T follicular helper cell (primary cell): ENCODE measurements at regions not wholly inside any gene's neighbourhood (a gene's known extent, or its start where the extent isn't known, plus 50 kb on each side); places are given as distances from the start of the nearest gene placed in this dataset.

ENCODE experiments used
- DNase-seq: peaks from one replicate; pipeline ENCODE4 v3.0.0-alpha.2; 2020; ENCODE audit warnings: low read depth

DNA sequence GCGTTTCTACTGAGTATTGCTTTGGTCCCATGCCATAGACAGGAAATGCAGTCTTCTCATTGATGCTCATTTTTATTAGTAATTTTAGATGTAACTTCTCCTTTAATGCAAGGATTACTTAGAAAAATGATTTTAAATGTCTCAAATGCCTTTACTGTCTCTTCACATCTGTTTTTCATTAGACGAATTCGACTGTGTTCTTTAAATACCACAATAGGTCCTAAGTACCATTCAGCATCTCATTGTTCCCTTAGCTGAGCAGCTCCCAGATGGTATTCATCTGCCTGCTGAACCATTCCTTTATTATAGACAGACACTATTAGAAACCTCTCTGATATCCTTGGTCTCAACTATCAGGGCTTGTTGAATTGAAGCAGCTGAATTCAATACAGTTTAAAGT lies 113.6 kb downstream of the LSMEM1 start:
- no peak for DNase-seq

GRCh38 chr7:112596260-112596659 lies 115.5 kb downstream of the LSMEM1 start:
- DNase-seq = no peak

GRCh38 chr7:112596981-112597380 lies 116.2 kb downstream of the LSMEM1 start:
- DNase-seq = no peak

- no peak for DNase-seq
Observed at GRCh38 chr7:112603673-112604072, 122.9 kb downstream of the LSMEM1 start.

DNA sequence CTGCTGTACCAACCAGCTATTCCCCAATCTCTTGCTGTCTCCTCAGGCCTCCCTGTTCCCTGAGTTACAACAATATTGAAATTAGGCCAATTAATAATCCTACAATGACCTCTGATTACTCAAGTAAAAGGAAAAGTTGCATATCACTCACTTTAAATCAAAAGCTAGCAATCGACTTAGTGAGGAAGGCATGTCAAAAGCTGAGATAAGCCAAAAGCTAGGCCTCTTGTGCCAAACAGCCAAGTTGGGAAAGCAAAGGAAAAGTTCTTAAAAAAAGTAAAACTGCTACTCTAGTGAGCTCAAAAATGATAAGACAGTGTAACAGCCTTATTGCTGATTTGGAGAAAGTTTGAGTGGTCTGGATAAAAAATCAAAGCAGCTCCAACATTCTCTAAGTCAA lies 129.8 kb downstream of the LSMEM1 start:
- DNase-seq = no peak

GRCh38 chr7:112615701-112616100 lies 134.9 kb downstream of the LSMEM1 start:
- DNase-seq = no peak

DNA sequence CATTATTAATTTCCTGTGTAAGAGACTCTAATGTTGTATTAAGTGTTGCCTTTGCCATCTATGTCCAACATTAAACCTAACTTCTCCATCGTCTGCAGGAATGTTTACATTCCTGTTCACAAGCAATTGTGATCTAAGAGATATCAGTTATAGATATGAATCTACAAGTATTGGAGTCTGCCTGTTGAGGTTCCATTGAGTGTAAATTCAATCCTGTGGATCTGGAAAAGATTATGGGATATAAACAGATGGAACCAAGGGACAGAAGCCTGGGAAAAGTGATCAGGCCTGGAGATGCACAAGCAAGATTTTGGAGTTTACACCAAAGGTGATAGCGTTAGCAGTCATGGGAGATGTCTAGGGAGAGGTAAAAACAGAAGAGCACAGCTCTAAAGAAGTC lies 135.5 kb downstream of the LSMEM1 start:
- DNase-seq = no peak

DNA sequence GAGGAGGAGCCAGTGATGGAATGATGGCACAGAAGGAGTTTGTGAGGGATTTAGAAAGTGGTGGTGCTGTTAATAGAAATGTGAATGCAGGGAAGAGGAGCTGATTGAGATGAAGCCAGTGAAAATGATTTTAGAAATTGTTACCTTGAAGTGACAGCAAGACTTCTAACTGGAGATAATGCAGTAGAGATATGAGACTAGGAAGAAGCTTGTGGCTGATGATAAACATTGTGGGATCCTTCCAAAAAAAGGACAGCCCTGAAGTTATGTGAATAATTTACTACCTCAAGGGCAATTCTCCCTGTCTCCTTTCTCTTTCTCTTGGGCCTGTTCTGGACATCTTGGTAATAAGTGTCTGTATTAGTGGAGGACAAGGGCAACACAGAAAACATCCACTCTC lies 138.6 kb downstream of the LSMEM1 start:
- DNase-seq = no peak

- DNase-seq = no peak
Observed at GRCh38 chr7:112622159-112622715, 141.4 kb downstream of the LSMEM1 start.

DNA sequence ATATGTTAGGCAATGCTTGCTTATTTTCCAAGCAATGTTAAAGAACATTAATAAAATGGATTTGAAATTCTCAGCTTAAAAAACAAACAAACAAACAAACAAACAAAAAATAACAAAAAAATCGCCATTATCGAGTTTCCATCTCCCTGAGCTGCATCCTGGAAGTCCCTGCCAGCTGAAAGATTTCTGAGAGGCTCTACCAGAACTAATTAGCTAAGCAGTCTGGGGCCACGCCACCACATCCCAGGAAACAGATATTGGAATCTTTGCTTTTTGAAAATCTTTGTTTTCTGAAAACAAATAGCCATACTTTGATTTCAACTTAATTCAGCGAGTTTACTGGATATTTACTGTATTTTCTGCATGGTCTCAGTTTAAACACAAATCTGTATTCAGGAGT lies 143.6 kb downstream of the LSMEM1 start:
- no peak for DNase-seq

DNA sequence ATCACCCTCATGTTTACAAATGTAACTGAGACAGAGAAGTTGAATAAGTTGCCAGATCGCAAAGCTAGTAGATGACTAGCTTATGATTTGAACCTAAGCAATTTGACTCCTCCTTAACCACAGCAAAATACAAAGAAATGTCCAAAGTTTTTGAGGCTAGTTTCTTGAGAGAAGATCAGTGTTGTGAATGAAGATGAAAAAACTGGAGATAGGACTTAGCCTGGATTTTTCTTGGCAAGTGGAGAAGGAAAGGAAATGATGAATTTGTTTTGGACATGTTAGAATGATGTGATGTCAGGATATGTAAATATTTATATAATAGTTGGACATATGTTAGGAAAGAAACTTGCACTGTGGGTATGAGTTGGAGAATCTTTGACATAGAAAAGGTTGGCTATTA lies 149.8 kb downstream of the LSMEM1 start:
- no peak for DNase-seq

- no peak for DNase-seq
Observed at GRCh38 chr7:112634107-112634506, 153.3 kb downstream of the LSMEM1 start.

DNA sequence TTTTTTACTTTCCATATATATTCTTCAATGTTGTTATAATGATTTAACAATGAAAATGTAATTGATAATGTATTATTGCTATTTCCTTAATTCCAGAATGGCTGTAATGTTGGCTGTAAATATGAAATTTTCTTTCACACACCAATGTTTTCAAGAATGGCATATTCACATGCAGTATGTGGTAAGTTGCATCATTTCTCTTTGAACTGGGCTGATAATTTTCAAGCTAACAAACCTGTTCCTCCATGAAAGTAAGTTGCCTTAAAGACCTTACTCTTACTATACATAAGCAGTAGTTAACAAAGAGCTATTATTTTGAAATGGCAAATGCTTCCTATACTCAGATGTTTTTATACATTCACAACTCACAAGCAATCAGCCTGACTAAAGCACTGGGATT lies 154.5 kb downstream of the TMEM168 start:
- DNase-seq = no peak

DNA sequence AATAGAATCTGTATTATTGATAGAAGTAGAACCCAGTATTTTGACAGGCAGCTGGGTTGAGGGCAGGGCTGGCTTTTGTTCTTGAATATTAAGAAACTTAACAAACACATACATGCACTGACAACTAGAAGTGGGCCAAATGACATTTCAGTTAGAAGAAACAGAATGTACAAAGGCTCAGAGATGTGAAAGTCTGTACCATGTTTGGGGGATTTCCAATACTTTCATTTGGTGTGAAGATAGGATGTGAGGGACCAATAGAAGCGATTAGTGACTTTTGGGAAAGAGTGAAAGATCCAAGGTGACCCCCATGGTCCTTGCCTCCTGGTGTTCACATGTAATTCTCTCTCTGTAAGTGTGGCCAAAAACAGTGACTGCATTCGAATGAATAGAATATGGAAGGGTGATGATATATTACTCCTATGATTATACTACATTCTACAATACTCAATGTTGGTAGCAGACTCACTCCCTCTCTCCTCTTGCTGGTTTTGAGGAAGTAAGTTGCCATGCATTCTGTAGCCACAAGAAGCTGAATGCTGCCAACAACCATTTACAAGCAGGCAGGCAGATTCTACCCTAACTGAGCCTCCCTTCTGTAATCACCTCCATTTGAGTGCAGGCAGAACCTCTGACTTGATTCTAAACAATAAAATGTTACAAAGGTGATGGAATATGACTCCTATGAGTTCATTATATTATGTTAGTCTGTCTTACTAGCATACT lies 151.4 kb downstream of the TMEM168 start:
- DNase-seq = no peak

DNA sequence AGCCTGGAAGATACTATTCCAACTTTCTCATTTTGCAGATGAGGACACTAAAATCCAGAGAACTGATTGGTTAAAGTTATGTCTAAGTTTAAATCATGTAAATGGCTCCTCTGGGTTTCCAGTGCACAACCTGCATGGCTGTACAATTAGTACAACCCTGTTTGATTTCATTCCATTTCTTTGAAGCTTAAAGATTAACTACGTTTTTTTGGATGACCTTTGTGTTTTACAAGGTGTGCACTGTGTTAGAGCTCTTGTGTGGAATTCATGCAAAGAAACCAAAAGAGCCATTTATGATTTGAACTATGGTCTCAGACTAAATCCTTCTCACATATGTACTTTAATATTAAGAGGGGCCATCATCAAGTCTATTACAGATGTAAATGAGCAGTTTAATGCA lies 149.5 kb downstream of the TMEM168 start:
- no peak for DNase-seq

DNA sequence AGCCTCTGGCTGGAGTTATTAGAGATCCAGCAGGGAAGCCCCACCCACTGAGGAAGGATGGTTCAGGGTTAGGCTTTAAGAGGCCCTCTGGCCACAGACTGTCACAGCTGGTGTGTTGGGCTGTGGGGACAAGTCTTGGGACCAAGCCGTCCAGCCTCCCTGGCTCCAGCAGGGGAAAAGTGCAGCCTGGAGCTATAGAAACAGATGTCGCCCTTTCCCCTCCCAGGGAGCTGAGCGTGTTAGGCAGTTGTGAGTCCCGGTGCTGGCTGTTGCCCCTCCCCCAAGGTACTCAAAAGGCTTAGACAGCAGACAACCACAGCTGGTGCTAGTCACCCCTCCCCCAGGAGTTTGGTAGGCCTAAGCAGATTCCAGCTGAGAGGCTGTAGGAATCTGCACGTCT lies 143.4 kb downstream of the TMEM168 start:
- no peak for DNase-seq

GRCh38 chr7:112648781-112649180 lies 141.4 kb downstream of the TMEM168 start:
- DNase-seq = no peak

DNA sequence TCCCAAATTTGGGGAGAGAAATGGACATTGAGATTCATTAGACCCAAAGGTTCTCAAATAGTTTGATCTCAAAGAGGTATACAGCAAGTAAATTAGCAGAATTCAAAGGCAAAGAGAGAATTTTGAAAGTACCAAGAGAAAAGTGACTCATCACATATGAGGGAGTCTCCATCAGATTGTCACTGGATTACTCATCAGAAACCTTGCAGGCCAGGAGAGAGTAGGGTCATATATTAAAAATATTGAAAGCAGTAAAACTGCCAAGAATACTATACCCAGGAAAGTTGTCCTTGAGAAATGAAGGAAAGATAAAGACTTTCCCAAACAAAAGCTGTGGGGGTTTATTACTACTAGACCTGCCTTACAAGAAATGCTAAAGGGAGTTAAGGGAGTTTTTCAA lies 140.6 kb downstream of the TMEM168 start:
- no peak for DNase-seq

DNA sequence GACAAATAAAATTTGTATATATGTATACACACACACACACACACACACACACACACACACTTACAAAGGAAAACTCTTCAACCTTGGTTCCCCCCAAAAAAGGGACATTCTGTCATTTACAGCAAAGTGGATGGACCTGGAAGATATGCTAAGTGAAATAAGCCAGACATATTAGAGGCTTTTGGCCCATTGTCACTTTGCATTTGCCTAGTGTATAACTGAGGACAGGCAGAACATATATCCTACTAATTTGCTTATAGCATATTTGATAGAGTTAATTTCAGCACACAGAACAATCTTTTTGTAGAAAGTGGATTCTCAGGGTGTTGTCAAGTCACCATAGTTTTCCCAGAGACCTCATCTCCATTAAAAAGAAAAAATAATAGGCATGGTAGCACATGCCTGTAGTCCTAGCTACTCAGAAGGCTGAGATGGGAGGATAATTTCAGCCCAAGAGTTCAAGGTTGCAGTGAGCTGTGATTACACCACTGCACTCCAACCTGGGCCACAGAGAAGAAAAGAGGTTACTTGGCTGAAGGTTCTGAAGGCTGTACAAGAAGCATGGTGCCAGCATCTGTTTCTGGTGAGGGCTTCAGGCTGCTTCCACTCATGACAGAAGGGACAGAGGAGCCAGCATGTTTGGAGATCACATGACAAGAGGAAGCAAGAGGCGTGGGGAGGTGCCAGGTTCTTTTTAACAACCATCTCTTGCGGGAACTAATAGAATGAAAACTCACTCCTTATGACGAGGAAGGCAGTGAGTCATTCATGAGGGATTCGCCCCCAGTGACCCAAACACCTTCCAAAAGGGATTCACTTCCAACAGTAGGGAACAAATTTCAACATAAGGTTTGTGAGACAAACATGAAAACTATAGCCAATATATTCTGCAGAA lies 135.6 kb downstream of the TMEM168 start:
- no peak for DNase-seq

DNA sequence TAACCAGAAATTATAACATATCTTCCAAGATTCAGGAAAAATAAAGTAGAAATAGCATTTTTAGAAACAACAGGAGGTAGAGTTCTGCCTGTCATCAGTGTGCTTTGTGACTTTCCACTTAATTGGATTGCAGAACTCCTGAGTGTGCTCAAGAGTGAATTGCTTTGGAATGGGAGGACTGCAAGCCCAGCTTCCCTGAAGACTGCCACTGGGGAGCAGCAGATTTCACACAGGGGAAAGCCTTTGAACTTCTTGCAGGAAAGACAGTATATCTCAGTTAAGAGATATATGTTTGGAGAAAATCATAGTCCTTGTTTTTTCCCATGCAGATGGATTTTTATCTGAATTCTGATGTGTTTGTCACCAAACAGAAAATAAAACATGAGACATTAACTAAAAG lies 124.5 kb downstream of the TMEM168 start:
- DNase-seq = no peak

DNA sequence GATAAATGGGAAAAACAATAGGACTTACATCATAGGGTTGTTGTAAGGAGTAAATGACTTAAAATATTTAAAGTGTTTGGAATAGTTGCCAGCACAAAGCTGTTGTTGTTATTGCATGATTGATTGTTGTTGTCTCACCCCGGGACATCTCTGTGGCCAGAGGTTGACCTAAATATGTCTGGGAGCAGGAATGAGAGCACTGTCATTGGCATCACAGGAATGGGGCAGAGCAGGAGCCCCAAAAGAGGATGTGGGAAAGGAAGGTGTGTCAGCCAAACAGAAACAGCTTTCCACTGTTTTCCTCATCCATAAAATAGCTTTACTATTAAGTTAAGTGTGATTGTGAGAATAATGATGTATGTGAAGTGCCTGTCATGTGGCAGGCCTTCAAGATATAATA lies 121.6 kb downstream of the TMEM168 start:
- DNase-seq = no peak

DNA sequence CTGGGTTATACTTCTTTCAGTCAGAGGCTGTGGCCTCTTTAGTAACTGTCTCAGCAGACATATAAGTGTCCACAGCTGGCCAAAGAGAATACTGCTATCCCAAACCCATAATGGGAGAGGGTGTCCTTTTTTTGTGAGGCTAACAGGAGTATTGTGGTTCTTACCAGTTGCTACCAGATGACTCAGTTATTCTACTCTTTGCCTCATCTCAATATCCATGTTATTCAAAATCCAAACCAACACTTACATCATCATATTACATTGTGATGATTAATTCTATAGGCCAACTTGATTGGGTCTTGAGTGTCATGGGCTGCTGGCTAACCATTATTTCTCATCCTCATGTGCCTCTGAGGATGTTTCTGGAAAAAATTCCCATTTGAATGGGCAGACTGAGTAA lies 120.9 kb downstream of the TMEM168 start:
- DNase-seq = no peak

GRCh38 chr7:112670193-112670592 lies 120.0 kb downstream of the TMEM168 start:
- DNase-seq = no peak
